GM03348 (cell line): ENCODE measurements at regions not wholly inside any gene's neighbourhood (a gene's known extent, or its start where the extent isn't known, plus 50 kb on each side); places are given as distances from the start of the nearest gene placed in this dataset.

Experiments used
- DNase-seq: peaks from one replicate; pipeline ENCODE4 v3.0.0; 2012; ENCODE audit warnings: low spot score

GRCh38 chr10:108850138-108850854 is 1073.0 kb downstream of the XPNPEP1 start:
- no peak for DNase-seq

- DNase-seq = no peak
Observed at GRCh38 chr10:108849688-108850087, 1073.6 kb downstream of the XPNPEP1 start.

GRCh38 chr10:108849186-108849585 is 1074.1 kb downstream of the XPNPEP1 start:
- DNase-seq = no peak

- peak; percentile 13 for DNase-seq
Observed at GRCh38 chr10:108848046-108848445, 1075.3 kb downstream of the XPNPEP1 start.

GRCh38 chr10:108840944-108841343 is 1082.4 kb downstream of the XPNPEP1 start:
- DNase-seq = no peak

GRCh38 chr10:108836362-108836761 is 1086.9 kb downstream of the XPNPEP1 start:
- DNase-seq = no peak

- no peak for DNase-seq
Observed at GRCh38 chr10:108822026-108822425, 1101.3 kb downstream of the XPNPEP1 start.

GRCh38 chr10:108819302-108819701 is 1104.0 kb downstream of the XPNPEP1 start:
- no peak for DNase-seq

GRCh38 chr10:108817584-108817983 is 1105.7 kb downstream of the XPNPEP1 start:
- DNase-seq = no peak

- no peak for DNase-seq
Observed at GRCh38 chr10:108817135-108817534, 1106.2 kb downstream of the XPNPEP1 start.

GRCh38 chr10:108812906-108813305 is 1110.4 kb downstream of the XPNPEP1 start:
- DNase-seq = no peak

- peak; percentile 5 for DNase-seq
Observed at GRCh38 chr10:108812296-108812695, 1111.0 kb downstream of the XPNPEP1 start.

- no peak for DNase-seq
Observed at GRCh38 chr10:108808228-108808627, 1115.1 kb downstream of the XPNPEP1 start.

GRCh38 chr10:108801775-108802517 is 1121.4 kb downstream of the XPNPEP1 start:
- peak; percentile 37 for DNase-seq

GRCh38 chr10:108801220-108801619 is 1122.1 kb downstream of the XPNPEP1 start:
- DNase-seq = no peak

- DNase-seq = no peak
Observed at GRCh38 chr10:108797573-108797972, 1125.7 kb downstream of the XPNPEP1 start.

- no peak for DNase-seq
Observed at GRCh38 chr10:108791794-108792474, 1131.4 kb downstream of the XPNPEP1 start.

GRCh38 chr10:108791030-108791429 is 1132.3 kb downstream of the XPNPEP1 start:
- DNase-seq = no peak

GRCh38 chr10:108789919-108790318 is 1133.4 kb downstream of the XPNPEP1 start:
- peak; percentile 39 for DNase-seq

GRCh38 chr10:108789336-108789735 is 1134.0 kb downstream of the XPNPEP1 start:
- DNase-seq = no peak

- DNase-seq = no peak
Observed at GRCh38 chr10:108788891-108789290, 1134.4 kb downstream of the XPNPEP1 start.

- DNase-seq = peak; percentile 39
Observed at GRCh38 chr10:108787932-108788331, 1135.4 kb downstream of the XPNPEP1 start.

GRCh38 chr10:108785011-108785410 is 1138.3 kb downstream of the XPNPEP1 start:
- DNase-seq = no peak
